Naive thymus-derived CD8-positive, alpha-beta T cell (primary cell): ENCODE measurements at regions not wholly inside any gene's neighbourhood (a gene's known extent, or its start where the extent isn't known, plus 50 kb on each side); places are given as distances from the start of the nearest gene placed in this dataset.

Experiments
- ATAC-seq, 2 donors: fragments of 150-1000 bp; cut with Tn5 transposase in 1 of 2; sonication (Bioruptor Pico), chemical (Tn5 transposase) in 1 of 2; 1 replicate in 1 of 2; 2 replicates in 1 of 2; pipeline ENCODE4 v1.10.0; 2021; ENCODE audit warnings: mild to moderate bottlenecking in 2 of 2, moderate library complexity in 2 of 2
- POLR2A ChIA-PET: fragments of 350-600 bp; sonication (Branson Sonifier 250); formaldehyde crosslinking; loops from one replicate; lab custom pipeline; 2021; ENCODE audit warnings: antibody characterized with exemption; lab: Charles Lee
- DNase-seq, 10 donors: peaks; one replicate each; pipeline versions ENCODE4 v3.0.0 to v3.0.0-alpha.2; 2020 to 2022
- H3K27ac Mint-ChIP-seq, 10 donors: one replicate each; pipeline ENCODE4 v1.8.0; 2020 to 2022; ENCODE audit warnings: mild to moderate bottlenecking in 10 of 10, mixed read lengths in 10 of 10, moderate library complexity in 4 of 10, inconsistent platforms in 1 of 10
- H3K27me3 Mint-ChIP-seq, 5 donors: one replicate each; pipeline ENCODE4 v1.8.0; 2021 to 2022; ENCODE audit warnings: mixed read lengths in 5 of 5
- H3K36me3 Mint-ChIP-seq, 3 donors: one replicate each; pipeline ENCODE4 v1.8.0; 2020 to 2022; ENCODE audit warnings: mixed read lengths in 3 of 3, mild to moderate bottlenecking in 2 of 3, inconsistent platforms in 1 of 3
- H3K4me1 Mint-ChIP-seq, 4 donors: one replicate each; pipeline ENCODE4 v1.8.0; 2021 to 2022; ENCODE audit warnings: mixed read lengths in 4 of 4
- H3K4me3 Mint-ChIP-seq, 10 donors: one replicate each; pipeline ENCODE4 v1.8.0; 2020 to 2022; ENCODE audit warnings: mild to moderate bottlenecking in 10 of 10, mixed read lengths in 10 of 10, moderate library complexity in 6 of 10, inconsistent platforms in 1 of 10
- H3K9me3 Mint-ChIP-seq, 9 donors: one replicate each; pipeline ENCODE4 v1.8.0; 2020 to 2022; ENCODE audit warnings: mixed read lengths in 9 of 9, mild to moderate bottlenecking in 3 of 9, inconsistent platforms in 1 of 9, moderate library complexity in 1 of 9

GRCh38 chr14:82060219-82060618, 526.6 kb upstream of the SEL1L start:
- H3K4me1 Mint-ChIP-seq = no peaks in the 10 kb centered on the region
- H3K27ac Mint-ChIP-seq = no peak overlapping the region
- DNase-seq (no peak), ATAC-seq (no peak)
- no peak overlapping the region for H3K4me3 Mint-ChIP-seq
- no peaks in the 10 kb centered on the region for H3K36me3 Mint-ChIP-seq
- POLR2A ChIA-PET = no interaction called here
- H3K27me3 Mint-ChIP-seq = peaks cover 0 to 4% (median 0%) of the 10 kb centered on the region in 5 donors
- H3K9me3 Mint-ChIP-seq = peaks cover 3 to 41% (median 16%) of the 10 kb centered on the region in 9 donors

GRCh38 chr14:82067221-82067875, 533.7 kb upstream of the SEL1L start:
- no peak overlapping the region for H3K4me3 Mint-ChIP-seq
- H3K27ac Mint-ChIP-seq = no peak overlapping the region
- peaks cover 8 to 43% (median 16%) of the 10 kb centered on the region in 9 donors for H3K9me3 Mint-ChIP-seq
- peaks cover 0 to 5% (median 0%) of the 10 kb centered on the region in 3 donors for H3K36me3 Mint-ChIP-seq
- POLR2A ChIA-PET = no interaction called here
- DNase-seq (no peak), ATAC-seq (no peak)
- H3K4me1 Mint-ChIP-seq = no peaks in the 10 kb centered on the region
- H3K27me3 Mint-ChIP-seq = peaks cover 0 to 3% (median 0%) of the 10 kb centered on the region in 5 donors

- no peak for DNase-seq
- Mint-ChIP-seq H3K9me3 (peaks cover 3 to 22% (median 10%) of the 10 kb centered on the region in 9 donors), H3K36me3 (peaks cover 0 to 5% (median 0%) of the 10 kb centered on the region in 3 donors), H3K4me3 (no peak overlapping the region), H3K4me1 (no peaks in the 10 kb centered on the region), H3K27ac (no peak overlapping the region), H3K27me3 (no peaks in the 10 kb centered on the region)
- POLR2A ChIA-PET = no interaction called here
- ATAC-seq = no peak
Observed at GRCh38 chr14:82070040-82070439, 536.4 kb upstream of the SEL1L start.

GRCh38 chr14:82070753-82071152, 537.1 kb upstream of the SEL1L start:
- Mint-ChIP-seq H3K4me3 (no peak overlapping the region), H3K4me1 (no peaks in the 10 kb centered on the region), H3K27ac (no peak overlapping the region), H3K27me3 (no peaks in the 10 kb centered on the region), H3K36me3 (peaks cover 0 to 5% (median 0%) of the 10 kb centered on the region in 3 donors), H3K9me3 (peaks cover 4 to 18% (median 10%) of the 10 kb centered on the region in 9 donors)
- ATAC-seq = no peak
- POLR2A ChIA-PET = no interaction called here
- no peak for DNase-seq

- Mint-ChIP-seq H3K36me3 (peaks cover 0 to 5% (median 0%) of the 10 kb centered on the region in 3 donors), H3K27ac (no peak overlapping the region), H3K4me1 (no peaks in the 10 kb centered on the region), H3K4me3 (no peak overlapping the region), H3K27me3 (no peaks in the 10 kb centered on the region), H3K9me3 (peaks cover 2 to 30% (median 9%) of the 10 kb centered on the region in 9 donors)
- DNase-seq = no peak
- POLR2A ChIA-PET = no interaction called here
- no peak for ATAC-seq
Observed at GRCh38 chr14:82073547-82073946, 539.9 kb upstream of the SEL1L start.

GRCh38 chr14:82075566-82075965, 541.9 kb upstream of the SEL1L start:
- H3K27ac Mint-ChIP-seq = no peak overlapping the region
- no peaks in the 10 kb centered on the region for H3K27me3 Mint-ChIP-seq
- peaks cover 0 to 30% (median 9%) of the 10 kb centered on the region in 9 donors for H3K9me3 Mint-ChIP-seq
- H3K4me3 Mint-ChIP-seq = no peak overlapping the region
- DNase-seq (no peak), ATAC-seq (no peak)
- no peaks in the 10 kb centered on the region for H3K4me1 Mint-ChIP-seq
- no peaks in the 10 kb centered on the region for H3K36me3 Mint-ChIP-seq
- POLR2A ChIA-PET = no interaction called here

- ATAC-seq = no peak
- no peak overlapping the region for H3K4me3 Mint-ChIP-seq
- H3K4me1 Mint-ChIP-seq = no peaks in the 10 kb centered on the region
- H3K27ac Mint-ChIP-seq = no peak overlapping the region
- POLR2A ChIA-PET = no interaction called here
- H3K36me3 Mint-ChIP-seq = no peaks in the 10 kb centered on the region
- DNase-seq = no peak
- H3K27me3 Mint-ChIP-seq = no peaks in the 10 kb centered on the region
- H3K9me3 Mint-ChIP-seq = peaks cover 3 to 37% (median 11%) of the 10 kb centered on the region in 9 donors
Observed at GRCh38 chr14:82079553-82079952, 545.9 kb upstream of the SEL1L start.

- H3K4me3 Mint-ChIP-seq = no peak overlapping the region
- peaks cover 3 to 34% (median 11%) of the 10 kb centered on the region in 9 donors for H3K9me3 Mint-ChIP-seq
- no peaks in the 10 kb centered on the region for H3K4me1 Mint-ChIP-seq
- H3K36me3 Mint-ChIP-seq = no peaks in the 10 kb centered on the region
- no peaks in the 10 kb centered on the region for H3K27me3 Mint-ChIP-seq
- DNase-seq = no peak
- H3K27ac Mint-ChIP-seq = no peak overlapping the region
- POLR2A ChIA-PET = no interaction called here
- no peak for ATAC-seq
Observed at GRCh38 chr14:82080370-82080769, 546.7 kb upstream of the SEL1L start.

- H3K9me3 Mint-ChIP-seq = peaks cover 0 to 18% (median 6%) of the 10 kb centered on the region in 9 donors
- no peaks in the 10 kb centered on the region for H3K36me3 Mint-ChIP-seq
- H3K4me3 Mint-ChIP-seq = no peak overlapping the region
- no peaks in the 10 kb centered on the region for H3K27me3 Mint-ChIP-seq
- no peak overlapping the region for H3K27ac Mint-ChIP-seq
- H3K4me1 Mint-ChIP-seq = no peaks in the 10 kb centered on the region
- POLR2A ChIA-PET = no interaction called here
- ATAC-seq (no peak), DNase-seq (no peak)
Observed at GRCh38 chr14:82084813-82085212, 551.2 kb upstream of the SEL1L start.

- Mint-ChIP-seq H3K27me3 (no peaks in the 10 kb centered on the region), H3K9me3 (peaks cover 0 to 7% (median 3%) of the 10 kb centered on the region in 9 donors), H3K4me1 (no peaks in the 10 kb centered on the region), H3K4me3 (no peak overlapping the region), H3K36me3 (no peaks in the 10 kb centered on the region), H3K27ac (no peak overlapping the region)
- DNase-seq (no peak), ATAC-seq (no peak)
- POLR2A ChIA-PET = no interaction called here
Observed at GRCh38 chr14:82091097-82091496, 557.4 kb upstream of the SEL1L start.

GRCh38 chr14:82094829-82095345, 561.2 kb upstream of the SEL1L start:
- H3K27me3 Mint-ChIP-seq = no peaks in the 10 kb centered on the region
- H3K36me3 Mint-ChIP-seq = no peaks in the 10 kb centered on the region
- no peak overlapping the region for H3K4me3 Mint-ChIP-seq
- no peak for ATAC-seq
- no peak overlapping the region for H3K27ac Mint-ChIP-seq
- DNase-seq = no peak
- POLR2A ChIA-PET = no interaction called here
- no peaks in the 10 kb centered on the region for H3K4me1 Mint-ChIP-seq
- H3K9me3 Mint-ChIP-seq = peaks cover 0 to 9% (median 3%) of the 10 kb centered on the region in 9 donors

GRCh38 chr14:82104013-82104412, 570.4 kb upstream of the SEL1L start:
- no peaks in the 10 kb centered on the region for H3K27me3 Mint-ChIP-seq
- H3K4me3 Mint-ChIP-seq = no peak overlapping the region
- H3K4me1 Mint-ChIP-seq = no peaks in the 10 kb centered on the region
- no peaks in the 10 kb centered on the region for H3K36me3 Mint-ChIP-seq
- DNase-seq (no peak), ATAC-seq (no peak)
- H3K27ac Mint-ChIP-seq = no peak overlapping the region
- peaks cover 0 to 13% (median 2%) of the 10 kb centered on the region in 9 donors for H3K9me3 Mint-ChIP-seq
- POLR2A ChIA-PET = no interaction called here

- ATAC-seq (no peak), DNase-seq (no peak)
- no peaks in the 10 kb centered on the region for H3K27me3 Mint-ChIP-seq
- H3K27ac Mint-ChIP-seq = no peak overlapping the region
- H3K4me1 Mint-ChIP-seq = no peaks in the 10 kb centered on the region
- H3K36me3 Mint-ChIP-seq = no peaks in the 10 kb centered on the region
- no peak overlapping the region for H3K4me3 Mint-ChIP-seq
- peaks cover 0 to 10% (median 3%) of the 10 kb centered on the region in 9 donors for H3K9me3 Mint-ChIP-seq
- POLR2A ChIA-PET = no interaction called here
Observed at GRCh38 chr14:82112210-82112839, 578.7 kb upstream of the SEL1L start.
